Sigmoid colon (tissue), 6 donors: ENCODE measurements at regions not wholly inside any gene's neighbourhood (a gene's known extent, or its start where the extent isn't known, plus 50 kb on each side); places are given as distances from the start of the nearest gene placed in this dataset.

Experiments
- DNase-seq: peaks from one replicate; pipeline ENCODE4 v3.0.0-alpha.2; 2019
- H3K27ac ChIP-seq, 4 donors: fragments of 200-600 bp; sonication (generic); one replicate each; pipeline ENCODE4 v1.5.1; 2016 to 2019; ENCODE audit warnings: mild to moderate bottlenecking in 1 of 4
- H3K27me3 ChIP-seq, 3 donors: fragments of 200-600 bp; sonication (generic); one replicate each; pipeline ENCODE4 v1.5.1; 2019; ENCODE audit warnings: mild to moderate bottlenecking in 1 of 3
- H3K36me3 ChIP-seq, 4 donors: fragments of 200-600 bp; sonication (generic); one replicate each; pipeline ENCODE4 v1.5.1; 2016 to 2019
- H3K4me1 ChIP-seq, 4 donors: fragments of 200-600 bp; sonication (generic); one replicate each; pipeline ENCODE4 v1.5.1; 2017 to 2019
- H3K4me3 ChIP-seq, 4 donors: fragments of 200-600 bp; sonication (generic); one replicate each; pipeline ENCODE4 v1.5.1; 2017 to 2019; ENCODE audit warnings: mild to moderate bottlenecking in 2 of 4, moderate library complexity in 1 of 4
- H3K9me3 ChIP-seq, 4 donors: fragments of 200-600 bp in 3 of 4; sonication (generic) in 3 of 4; one replicate each; pipeline versions ENCODE4 v1.5.1 to v1.6.1; 2013 to 2019
- CTCF ChIP-seq, 4 experiments: fragments of 450-650 bp in 3 of 4; fragments of 200-600 bp in 1 of 4; IDR thresholded peaks; one replicate each; pipeline ENCODE4 v1.5.1; 2016 to 2019; ENCODE audit warnings: antibody characterized with exemption in 4 of 4, mild to moderate bottlenecking in 3 of 4, moderate library complexity in 2 of 4
- EP300 ChIP-seq, 4 donors: sonication (generic); formaldehyde crosslinking; IDR thresholded peaks; one replicate each; pipeline ENCODE4 v1.6.1; 2017; ENCODE audit warnings: antibody characterized with exemption in 4 of 4
- POLR2A ChIP-seq, 2 donors: fragments of 450-650 bp; IDR thresholded peaks; one replicate each; pipeline ENCODE4 v1.6.1; 2016; ENCODE audit warnings: antibody characterized with exemption in 2 of 2, mild to moderate bottlenecking in 2 of 2, moderate library complexity in 2 of 2
- POLR2AphosphoS5 ChIP-seq, 4 donors: sonication (generic); formaldehyde crosslinking; IDR thresholded peaks; one replicate each; pipeline ENCODE4 v1.6.1; 2017; ENCODE audit warnings: antibody characterized with exemption in 4 of 4
- WGBS, 2 donors: extraction: QIAGEN DNeasy Blood & Tissue Kit; methylation state at CpG; one replicate each; pipeline ENCODE4 v1.1.7; 2013; 5-methylcytosine and 5-hydroxymethylcytosine counted together
- intact Hi-C: fragments of 100-400 bp; cut with DNase I; formaldehyde crosslinking; loops from one replicate; pipeline ENCODE4 v1.15.1; 2023
- donor health status: healthy with polysubstance abuse.
- donor health status: healthy.

GRCh38 chr5:72673623-72674022 lies 142.8 kb upstream of the TNPO1 start:
- Histone ChIP-seq H3K9me3 (peaks cover 0 to 4% (median 0%) of the 10 kb centered on the region in 4 donors), H3K36me3 (no peaks in the 10 kb centered on the region), H3K4me3 (no peak overlapping the region), H3K27me3 (no peaks in the 10 kb centered on the region), H3K4me1 (no peaks in the 10 kb centered on the region), H3K27ac (no peak overlapping the region)
- intact Hi-C loops = no loop called here
- DNase-seq = no peak
- TF ChIP-seq POLR2A (IDR thresholded peaks at IDR 0.05) (no peak), EP300 (IDR thresholded peaks at IDR 0.05) (no peak), POLR2AphosphoS5 (IDR thresholded peaks at IDR 0.05) (no peak), CTCF (IDR thresholded peaks at IDR 0.05) (no peak)

- Histone ChIP-seq H3K4me1 (no peaks in the 10 kb centered on the region), H3K27ac (no peak overlapping the region), H3K9me3 (peaks cover 0 to 4% (median 0%) of the 10 kb centered on the region in 4 donors), H3K4me3 (no peak overlapping the region), H3K36me3 (no peaks in the 10 kb centered on the region), H3K27me3 (no peaks in the 10 kb centered on the region)
- DNase-seq = no peak
- no peak for TF ChIP-seq CTCF (IDR thresholded peaks at IDR 0.05)
- TF ChIP-seq POLR2AphosphoS5 (IDR thresholded peaks at IDR 0.05) = no peak
- TF ChIP-seq POLR2A (IDR thresholded peaks at IDR 0.05) = no peak
- no peak for TF ChIP-seq EP300 (IDR thresholded peaks at IDR 0.05)
- intact Hi-C loops = no loop called here
Observed at GRCh38 chr5:72673180-72673579, 143.3 kb upstream of the TNPO1 start.

- TF ChIP-seq POLR2AphosphoS5 (IDR thresholded peaks at IDR 0.05) (no peak), EP300 (IDR thresholded peaks at IDR 0.05) (no peak), POLR2A (IDR thresholded peaks at IDR 0.05) (no peak), CTCF (IDR thresholded peaks at IDR 0.05) (no peak)
- H3K36me3 ChIP-seq = no peaks in the 10 kb centered on the region
- intact Hi-C loops = no loop called here
- peaks cover 0 to 3% (median 0%) of the 10 kb centered on the region in 4 donors for H3K4me1 ChIP-seq
- 96 to 99% methylated on average over 1 of the region's 1 CpG for WGBS, 2 donors
- no peak overlapping the region for H3K4me3 ChIP-seq
- no peaks in the 10 kb centered on the region for H3K9me3 ChIP-seq
- DNase-seq = no peak
- H3K27me3 ChIP-seq = no peaks in the 10 kb centered on the region
- H3K27ac ChIP-seq = no peak overlapping the region
Observed at GRCh38 chr5:72667708-72668107, 148.8 kb upstream of the TNPO1 start.

- H3K36me3 ChIP-seq = no peaks in the 10 kb centered on the region
- intact Hi-C loops = no loop called here
- no peaks in the 10 kb centered on the region for H3K9me3 ChIP-seq
- 81 to 88% methylated on average over 7 of the region's 7 CpGs for WGBS, 2 donors
- DNase-seq = no peak
- H3K27me3 ChIP-seq = no peaks in the 10 kb centered on the region
- no peak overlapping the region for H3K27ac ChIP-seq
- TF ChIP-seq EP300 (IDR thresholded peaks at IDR 0.05) = no peak
- no peak for TF ChIP-seq CTCF (IDR thresholded peaks at IDR 0.05)
- TF ChIP-seq POLR2AphosphoS5 (IDR thresholded peaks at IDR 0.05) = no peak
- TF ChIP-seq POLR2A (IDR thresholded peaks at IDR 0.05) = no peak
- H3K4me1 ChIP-seq = peaks cover 0 to 13% (median 0%) of the 10 kb centered on the region in 4 donors
- H3K4me3 ChIP-seq = no peak overlapping the region
Observed at GRCh38 chr5:72662936-72663335, 153.5 kb upstream of the TNPO1 start.

GRCh38 chr5:72662305-72662704 lies 154.2 kb upstream of the TNPO1 start:
- H3K4me1 ChIP-seq = peaks cover 0 to 13% (median 0%) of the 10 kb centered on the region in 4 donors
- H3K36me3 ChIP-seq = no peaks in the 10 kb centered on the region
- intact Hi-C loops = no loop called here
- WGBS, 2 donors = 85% methylated on average over 3 of the region's 3 CpGs
- H3K27ac ChIP-seq = no peak overlapping the region
- DNase-seq = no peak
- H3K27me3 ChIP-seq = no peaks in the 10 kb centered on the region
- no peaks in the 10 kb centered on the region for H3K9me3 ChIP-seq
- H3K4me3 ChIP-seq = no peak overlapping the region
- TF ChIP-seq POLR2A (IDR thresholded peaks at IDR 0.05) (no peak), POLR2AphosphoS5 (IDR thresholded peaks at IDR 0.05) (no peak), CTCF (IDR thresholded peaks at IDR 0.05) (no peak), EP300 (IDR thresholded peaks at IDR 0.05) (no peak)
